Thyroid gland (tissue), 4 donors: ENCODE measurements at regions not wholly inside any gene's neighbourhood (a gene's known extent, or its start where the extent isn't known, plus 50 kb on each side); places are given as distances from the start of the nearest gene placed in this dataset.

Experiments
- CTCF ChIP-seq, 6 experiments: fragments of 200-600 bp in 3 of 6; fragments of 450-650 bp in 3 of 6; sonication (generic) in 3 of 6; IDR thresholded peaks; one replicate each; pipeline ENCODE4 v1.5.1; 2016 to 2019; ENCODE audit warnings: antibody characterized with exemption in 6 of 6, mild to moderate bottlenecking in 2 of 6, inconsistent platforms in 1 of 6, moderate library complexity in 1 of 6
- POLR2A ChIP-seq, 2 donors: fragments of 450-650 bp; IDR thresholded peaks; one replicate each; pipeline ENCODE4 v1.6.1; 2017; ENCODE audit warnings: antibody characterized with exemption in 2 of 2, mild to moderate bottlenecking in 2 of 2, moderate library complexity in 1 of 2

GRCh38 chr3:162317046-162317445, 820.4 kb downstream of the OTOL1 start:
- no peak for TF ChIP-seq CTCF (IDR thresholded peaks at IDR 0.05)
- TF ChIP-seq POLR2A (IDR thresholded peaks at IDR 0.05): no peak
